IPS DF 4.7 (cell line): ENCODE measurements at regions not wholly inside any gene's neighbourhood (a gene's known extent, or its start where the extent isn't known, plus 50 kb on each side); places are given as distances from the start of the nearest gene placed in this dataset.
"Not testable (repeated sequence)": the region's sequence is repeated elsewhere in the genome, so short reads cannot be mapped to it uniquely, and the experiment has no call there.

Experiments
- DNase-seq: peaks from one replicate; pipeline ENCODE4 v3.0.0-alpha.2; 2013; ENCODE audit warnings: low spot score; ENCODE audit errors: extremely low read depth

- DNase-seq = no peak
Observed at GRCh38 chr16:87216148-87216840, 100.9 kb downstream of the C16orf95 start.

- DNase-seq = no peak
Observed at GRCh38 chr16:87216841-87217275, 100.3 kb downstream of the C16orf95 start.

- not testable (repeated sequence) for DNase-seq
Observed at GRCh38 chr16:87217802-87218201, 99.4 kb downstream of the C16orf95 start.

GRCh38 chr16:87218281-87219055 is 98.7 kb downstream of the C16orf95 start:
- no peak for DNase-seq

- no peak for DNase-seq
Observed at GRCh38 chr16:87219287-87219909, 97.8 kb downstream of the C16orf95 start.

- no peak for DNase-seq
Observed at GRCh38 chr16:87221633-87222032, 95.6 kb downstream of the C16orf95 start.

GRCh38 chr16:87222335-87222734 is 94.9 kb downstream of the C16orf95 start:
- DNase-seq = no peak

GRCh38 chr16:87223656-87224248 is 93.4 kb downstream of the C16orf95 start:
- no peak for DNase-seq

GRCh38 chr16:87226926-87227295 is 90.3 kb downstream of the C16orf95 start:
- no peak for DNase-seq

GRCh38 chr16:87227296-87227951 is 89.8 kb downstream of the C16orf95 start:
- no peak for DNase-seq

- DNase-seq = no peak
Observed at GRCh38 chr16:87228363-87228762, 88.8 kb downstream of the C16orf95 start.

- DNase-seq = no peak
Observed at GRCh38 chr16:87229230-87230188, 87.7 kb downstream of the C16orf95 start.

- no peak for DNase-seq
Observed at GRCh38 chr16:87230571-87230970, 86.6 kb downstream of the C16orf95 start.

GRCh38 chr16:87231295-87231694 is 85.9 kb downstream of the C16orf95 start:
- DNase-seq = no peak

- DNase-seq = no peak
Observed at GRCh38 chr16:87231911-87232310, 85.3 kb downstream of the C16orf95 start.

GRCh38 chr16:87233928-87234327 is 83.3 kb downstream of the C16orf95 start:
- DNase-seq = peak; percentile 7

GRCh38 chr16:87234601-87235000 is 82.6 kb downstream of the C16orf95 start:
- DNase-seq = no peak

GRCh38 chr16:87235810-87236515 is 81.2 kb downstream of the C16orf95 start:
- no peak for DNase-seq

GRCh38 chr16:87236516-87237115 is 80.6 kb downstream of the C16orf95 start:
- no peak for DNase-seq
